AG04449 (cell line): ENCODE measurements at regions not wholly inside any gene's neighbourhood (a gene's known extent, or its start where the extent isn't known, plus 50 kb on each side); places are given as distances from the start of the nearest gene placed in this dataset.

Experiments
- CTCF ChIA-PET: fragments of 350-600 bp; formaldehyde crosslinking; extraction: SDS; loops from one replicate; lab custom pipeline; 2021; ENCODE audit warnings: antibody characterized with exemption; lab: Yijun Ruan, JAX
- POLR2A ChIA-PET: fragments of 400-600, 350-600 bp; formaldehyde crosslinking; extraction: SDS; loops from one replicate; lab custom pipeline; 2020; ENCODE audit warnings: antibody characterized with exemption, inconsistent platforms; lab: Yijun Ruan, JAX
- DNase-seq: peaks from one replicate; pipeline ENCODE4 v3.0.0-alpha.2; 2010; ENCODE audit warnings: low read depth, low spot score
- H3K4me3 ChIP-seq: 2 replicates; pipeline ENCODE4 v1.5.1; 2011; ENCODE audit warnings: low read depth, mild to moderate bottlenecking, control low read depth, low read length
- TF ChIP-seq, protein P1 (sequence below): IDR thresholded peaks from one replicate; pipeline ENCODE4 v1.5.1; 2011; ENCODE audit warnings: mild to moderate bottlenecking, moderate library complexity, low read length, control low read depth, inconsistent platforms; ENCODE audit not compliant: insufficient read depth; ENCODE audit errors: missing control alignments

GRCh38 chr2:166802475-166802874 is 85.8 kb upstream of the XIRP2 start:
- CTCF ChIA-PET, result no interaction called here
- no peak overlapping the region for H3K4me3 ChIP-seq
- POLR2A ChIA-PET, result no interaction called here
- TF ChIP-seq, protein P1, sequence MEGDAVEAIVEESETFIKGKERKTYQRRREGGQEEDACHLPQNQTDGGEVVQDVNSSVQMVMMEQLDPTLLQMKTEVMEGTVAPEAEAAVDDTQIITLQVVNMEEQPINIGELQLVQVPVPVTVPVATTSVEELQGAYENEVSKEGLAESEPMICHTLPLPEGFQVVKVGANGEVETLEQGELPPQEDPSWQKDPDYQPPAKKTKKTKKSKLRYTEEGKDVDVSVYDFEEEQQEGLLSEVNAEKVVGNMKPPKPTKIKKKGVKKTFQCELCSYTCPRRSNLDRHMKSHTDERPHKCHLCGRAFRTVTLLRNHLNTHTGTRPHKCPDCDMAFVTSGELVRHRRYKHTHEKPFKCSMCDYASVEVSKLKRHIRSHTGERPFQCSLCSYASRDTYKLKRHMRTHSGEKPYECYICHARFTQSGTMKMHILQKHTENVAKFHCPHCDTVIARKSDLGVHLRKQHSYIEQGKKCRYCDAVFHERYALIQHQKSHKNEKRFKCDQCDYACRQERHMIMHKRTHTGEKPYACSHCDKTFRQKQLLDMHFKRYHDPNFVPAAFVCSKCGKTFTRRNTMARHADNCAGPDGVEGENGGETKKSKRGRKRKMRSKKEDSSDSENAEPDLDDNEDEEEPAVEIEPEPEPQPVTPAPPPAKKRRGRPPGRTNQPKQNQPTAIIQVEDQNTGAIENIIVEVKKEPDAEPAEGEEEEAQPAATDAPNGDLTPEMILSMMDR, result no peak
- no peak for DNase-seq

DNA sequence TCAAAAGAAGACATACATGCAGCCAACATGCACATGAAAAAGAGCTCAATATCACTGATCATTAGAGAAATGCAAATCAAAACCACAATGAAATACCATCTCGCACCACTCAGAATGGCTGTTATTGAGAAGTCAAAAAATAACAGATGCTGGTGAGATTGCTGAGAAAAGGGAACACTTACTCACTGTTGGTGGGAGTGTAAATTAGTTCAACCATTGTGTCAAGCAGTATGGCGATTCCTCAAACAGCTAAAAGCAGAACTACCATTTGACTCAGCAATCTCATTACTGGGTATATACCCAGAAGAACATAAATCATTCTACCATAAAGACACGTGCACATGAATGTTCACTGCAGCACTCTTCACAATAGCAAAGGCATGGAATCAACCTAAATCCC is 95.5 kb upstream of the XIRP2 start:
- ChIA-PET CTCF (no interaction called here), POLR2A (no interaction called here)

DNA sequence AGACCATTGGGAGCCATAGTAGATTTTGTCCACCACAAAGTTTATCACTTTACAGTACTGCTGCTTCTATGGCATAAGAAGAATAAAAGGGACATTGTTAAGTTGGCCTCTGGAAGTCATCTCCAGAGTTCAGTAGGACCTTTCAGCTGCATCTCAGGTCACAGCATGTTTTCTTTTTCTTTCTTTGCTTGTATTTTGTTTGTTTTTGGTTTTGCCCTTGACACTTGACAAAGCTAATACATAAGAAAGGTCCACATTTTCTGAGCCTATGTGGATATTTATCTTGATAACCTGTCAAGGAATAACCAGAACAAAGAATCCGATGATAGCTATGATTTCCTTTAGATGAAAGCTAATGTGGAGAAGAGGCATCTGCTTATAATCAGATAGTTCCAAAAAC is 101.6 kb upstream of the XIRP2 start:
- DNase-seq, result no peak
- no peak overlapping the region for H3K4me3 ChIP-seq
- ChIA-PET POLR2A (no interaction called here), CTCF (no interaction called here)
- TF ChIP-seq, protein P1, result no peak

More for the DNA sequence above, 95.5 kb upstream of the XIRP2 start:
- no peak overlapping the region for H3K4me3 ChIP-seq
- DNase-seq, result no peak
- TF ChIP-seq, protein P1, result no peak

- DNase-seq, result no peak
- CTCF ChIA-PET, result no interaction called here
- H3K4me3 ChIP-seq, result no peak overlapping the region
- TF ChIP-seq, protein P1, result no peak
- POLR2A ChIA-PET, result no interaction called here
Observed at GRCh38 chr2:166784296-166784946, 103.9 kb upstream of the XIRP2 start.

- DNase-seq, result no peak
- TF ChIP-seq, protein P1, result no peak
- ChIA-PET CTCF (no interaction called here), POLR2A (no interaction called here)
- H3K4me3 ChIP-seq, result no peak overlapping the region
Observed at GRCh38 chr2:166775176-166775575, 113.1 kb upstream of the XIRP2 start.

DNA sequence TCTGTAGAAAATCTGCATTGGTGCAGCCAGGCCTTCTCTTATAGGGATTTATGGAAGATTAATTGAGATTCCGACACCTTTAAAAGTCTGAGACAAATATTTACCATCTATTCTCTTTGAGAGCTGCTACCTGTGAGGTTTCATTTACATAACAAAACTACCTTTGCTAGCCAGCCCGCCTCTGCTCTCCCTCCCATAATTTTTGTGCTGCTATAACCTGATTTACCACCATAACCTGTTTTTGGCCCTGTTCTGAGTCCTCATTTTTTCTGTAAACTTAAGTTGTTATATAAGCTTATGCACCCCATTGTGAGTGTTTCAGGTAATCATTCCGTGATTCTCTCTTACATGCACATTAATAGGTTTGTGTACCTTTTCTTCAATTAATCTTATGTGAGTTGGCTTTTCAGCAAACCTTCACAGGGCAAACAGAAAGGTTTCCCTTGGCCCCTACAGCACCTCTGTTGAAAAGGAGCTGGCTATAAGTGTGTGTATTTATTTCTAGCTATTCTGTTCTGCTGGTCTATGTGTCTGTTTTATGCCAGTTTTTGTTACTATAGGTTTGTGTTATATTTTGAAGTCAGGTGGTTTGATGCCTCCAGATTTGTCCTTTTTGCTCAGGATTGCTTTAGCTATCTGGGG is 114.9 kb upstream of the XIRP2 start:
- DNase-seq, result no peak
- ChIA-PET POLR2A (no interaction called here), CTCF (no interaction called here)
- no peak overlapping the region for H3K4me3 ChIP-seq
- TF ChIP-seq, protein P1, result no peak
